LNCAP (cell line): ENCODE measurements at regions not wholly inside any gene's neighbourhood (a gene's known extent, or its start where the extent isn't known, plus 50 kb on each side); places are given as distances from the start of the nearest gene placed in this dataset.

Experiments used
- CTCF ChIP-seq: fragments of 450-650 bp; IDR thresholded peaks from 2 replicates; pipeline ENCODE4 v1.5.1; 2017; ENCODE audit warnings: mild to moderate bottlenecking

DNA sequence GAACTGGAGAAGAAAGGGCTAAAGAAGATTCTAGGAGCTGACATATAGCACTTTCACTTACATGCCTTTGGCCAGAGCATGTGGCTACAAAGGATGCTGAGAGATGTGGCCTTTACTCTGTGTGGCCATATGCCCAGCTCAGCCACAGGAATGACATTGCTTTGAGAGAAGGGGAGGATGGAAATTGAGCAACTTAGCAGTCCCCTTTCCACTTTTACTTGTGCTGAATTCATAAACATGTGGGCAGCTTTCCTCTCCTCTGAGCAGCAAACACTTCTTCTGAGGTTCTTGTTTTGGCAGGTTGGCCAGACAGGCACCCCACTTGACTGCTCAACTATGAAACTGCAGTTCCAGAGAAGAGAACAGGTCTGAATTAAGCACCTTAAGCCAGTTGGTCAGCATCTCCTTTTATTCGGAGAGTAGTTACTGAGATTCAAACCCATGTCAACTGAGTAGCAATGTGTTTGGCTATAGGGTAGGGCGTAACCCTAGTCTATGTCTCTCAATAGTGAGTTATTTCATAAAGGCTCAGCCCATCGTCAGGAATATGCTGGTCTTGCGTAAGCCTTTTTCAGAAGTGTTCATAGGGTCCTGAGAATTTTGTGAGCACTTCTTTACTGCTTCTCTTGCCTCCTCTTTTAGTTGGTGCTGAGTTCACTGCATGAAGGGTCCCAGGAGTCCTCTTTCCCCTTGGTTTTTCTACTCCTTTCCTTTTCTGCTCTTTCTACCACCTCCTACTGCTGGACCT is 134.5 kb downstream of the PALM2AKAP2 start:
- no peak for TF ChIP-seq CTCF

DNA sequence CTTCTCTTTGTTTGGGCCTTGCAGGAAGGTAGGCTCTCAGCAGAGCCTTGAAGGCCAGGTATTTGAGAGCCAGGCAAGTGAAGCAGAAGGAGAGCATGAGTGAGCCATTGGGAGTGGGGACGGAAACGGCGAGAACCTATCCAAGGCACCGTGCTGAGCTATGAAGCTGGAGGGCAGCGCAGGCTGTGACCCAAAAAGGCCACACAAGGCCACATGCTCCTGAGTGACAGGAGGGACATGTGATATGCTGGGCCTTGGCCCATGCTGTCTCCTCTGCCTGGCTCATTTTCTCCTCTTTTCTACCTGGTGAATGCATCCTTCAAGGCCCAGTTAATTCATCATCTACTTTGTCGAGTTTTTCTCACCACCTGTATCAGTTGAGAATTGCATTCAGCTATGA is 136.3 kb downstream of the PALM2AKAP2 start:
- TF ChIP-seq CTCF: no peak

- TF ChIP-seq CTCF: no peak
Observed at GRCh38 chr9:109918339-109919163, 138.6 kb downstream of the PALM2AKAP2 start.

GRCh38 chr9:109919736-109920408 is 139.9 kb downstream of the PALM2AKAP2 start:
- TF ChIP-seq CTCF: no peak

DNA sequence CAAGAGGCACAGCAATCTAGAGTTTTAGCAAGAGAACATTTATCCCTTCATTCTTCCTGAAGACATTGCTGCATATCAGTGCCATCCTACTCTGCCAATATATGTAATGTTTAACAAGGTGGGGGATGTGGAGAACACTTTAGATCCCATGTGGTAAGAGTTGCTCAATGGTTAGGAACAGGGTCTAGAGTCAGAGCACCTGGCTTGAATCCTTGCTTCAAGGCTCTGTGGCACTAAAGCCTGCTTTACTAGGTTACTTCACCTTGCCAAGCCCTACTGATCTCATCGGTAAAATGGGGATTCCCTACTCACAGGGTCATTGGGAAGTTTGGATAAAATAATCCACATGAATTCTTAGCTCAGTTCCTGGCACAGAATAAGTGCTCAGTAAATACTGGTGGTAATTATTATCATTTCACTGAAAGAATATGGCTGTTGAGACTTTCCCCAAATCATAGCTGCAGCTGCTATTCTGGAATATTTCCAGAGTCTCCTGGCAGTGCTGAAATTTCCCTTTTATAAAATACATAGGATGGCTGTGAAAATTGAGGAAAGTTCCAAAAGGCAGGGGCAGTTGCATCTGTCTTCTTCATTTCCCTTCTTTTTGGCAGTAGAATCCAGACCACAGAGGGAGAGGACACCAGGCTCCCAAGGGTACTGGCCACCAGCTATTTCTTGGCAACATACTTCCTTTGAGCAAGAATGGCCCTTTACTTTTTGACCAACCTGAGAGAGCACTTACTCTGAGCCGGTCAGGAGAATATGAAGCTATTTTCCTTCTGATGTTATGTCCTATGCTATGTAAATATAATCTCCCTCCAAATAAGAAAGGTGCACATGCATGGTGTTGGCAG is 142.8 kb downstream of the PALM2AKAP2 start:
- TF ChIP-seq CTCF: no peak

DNA sequence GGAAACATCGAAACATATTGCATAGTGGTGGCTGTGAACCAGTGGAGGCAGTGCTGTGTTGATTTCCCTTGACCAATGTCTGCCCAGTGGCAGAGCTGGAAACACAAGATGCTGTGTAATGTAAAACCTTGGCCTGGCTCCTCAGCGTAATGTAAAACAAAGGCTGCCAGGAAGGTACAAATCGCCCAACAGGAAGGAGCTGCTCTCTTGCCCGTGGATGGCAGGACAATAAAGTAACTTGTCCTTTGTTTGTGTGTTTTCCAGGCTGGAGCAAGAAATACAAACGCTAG is 143.4 kb downstream of the PALM2AKAP2 start:
- TF ChIP-seq CTCF: no peak; the same call in 1 of the 2 replicates

GRCh38 chr9:109923806-109924205 is 143.8 kb downstream of the PALM2AKAP2 start:
- TF ChIP-seq CTCF: no peak
